Keratinocyte (primary cell): ENCODE measurements at regions not wholly inside any gene's neighbourhood (a gene's known extent, or its start where the extent isn't known, plus 50 kb on each side); places are given as distances from the start of the nearest gene placed in this dataset.

Experiments
- DNase-seq: peaks from one replicate; pipeline ENCODE4 v3.0.0-alpha.2; 2011; ENCODE audit warnings: low read depth, missing footprints, low spot score
- FAIRE-seq: peaks from 2 replicates; lab custom pipeline; 2011; peaks lifted over from hg19 to GRCh38; lab: Jason Lieb, UNC
- H2AFZ ChIP-seq: 2 replicates; pipeline ENCODE4 v1.6.0; 2012; ENCODE audit warnings: low read length, control low read depth, inconsistent platforms; ENCODE audit not compliant: control insufficient read depth
- H3K27ac ChIP-seq: 2 replicates; pipeline ENCODE4 v1.5.1; 2011; ENCODE audit warnings: low read length; ENCODE audit not compliant: control insufficient read depth, insufficient read depth
- H3K27me3 ChIP-seq: 3 replicates; pipeline ENCODE4 v1.6.0; 2011; ENCODE audit warnings: low read length; ENCODE audit not compliant: control insufficient read depth, insufficient read depth; ENCODE audit errors: extremely low read depth
- H3K36me3 ChIP-seq, 2 experiments: 2 replicates in 1 of 2; 3 replicates in 1 of 2; pipeline ENCODE4 v1.5.1; 2011; ENCODE audit warnings: low read length in 2 of 2, mild to moderate bottlenecking in 1 of 2; ENCODE audit not compliant: control insufficient read depth in 2 of 2, insufficient read depth in 2 of 2; ENCODE audit errors: extremely low read depth in 1 of 2
- H3K4me1 ChIP-seq: 3 replicates; pipeline ENCODE4 v1.5.1; 2011; ENCODE audit warnings: low read length; ENCODE audit not compliant: control insufficient read depth, insufficient read depth; ENCODE audit errors: extremely low read depth
- H3K4me2 ChIP-seq: 3 replicates; pipeline ENCODE4 v1.6.0; 2011; ENCODE audit warnings: low read depth, low read length; ENCODE audit not compliant: control insufficient read depth, insufficient read depth; ENCODE audit errors: extremely low read depth
- H3K4me3 ChIP-seq, 3 experiments: fragments of 200-600 bp in 1 of 3; sonication (generic) in 1 of 3; 2 replicates in 2 of 3; 3 replicates in 1 of 3; pipeline ENCODE4 v1.5.1; 2011 to 2016; ENCODE audit warnings: low read length in 3 of 3, mild to moderate bottlenecking in 3 of 3, control low read depth in 2 of 3, inconsistent platforms in 1 of 3, low read depth in 1 of 3, mixed read lengths in 1 of 3, mixed run types in 1 of 3, moderate library complexity in 1 of 3; ENCODE audit not compliant: control insufficient read depth in 2 of 3, insufficient read depth in 2 of 3; ENCODE audit errors: extremely low read depth in 1 of 3
- H3K79me2 ChIP-seq: 2 replicates; pipeline ENCODE4 v1.6.0; 2012; ENCODE audit warnings: low read length; ENCODE audit not compliant: control insufficient read depth, insufficient read depth
- H3K9ac ChIP-seq: 3 replicates; pipeline ENCODE4 v1.6.0; 2011; ENCODE audit warnings: low read length; ENCODE audit not compliant: control insufficient read depth, insufficient read depth; ENCODE audit errors: extremely low read depth
- H3K9me1 ChIP-seq: 3 replicates; pipeline ENCODE4 v1.6.0; 2011; ENCODE audit warnings: low read length; ENCODE audit not compliant: control insufficient read depth, insufficient read depth; ENCODE audit errors: extremely low read depth
- H3K9me3 ChIP-seq: 2 replicates; pipeline ENCODE4 v1.5.1; 2012; ENCODE audit warnings: low read depth, low read length; ENCODE audit not compliant: control insufficient read depth
- H4K20me1 ChIP-seq: 3 replicates; pipeline ENCODE4 v1.6.0; 2011; ENCODE audit warnings: low read length; ENCODE audit not compliant: control insufficient read depth, insufficient read depth; ENCODE audit errors: extremely low read depth
- EZH2 ChIP-seq: IDR thresholded peaks from one replicate; pipeline ENCODE4 v1.6.1; 2012; ENCODE audit warnings: inconsistent platforms, mild to moderate bottlenecking, low read length, moderate library complexity
- dilution Hi-C: fragments of 300-500 bp; cut with MboI; formaldehyde crosslinking; loops from one replicate; pipeline ENCODE4 v1.7.0; 2020; ENCODE audit warnings: low sequenced_read_pairs; ENCODE audit not compliant: extremely low pct_ligation_motif_present
- TF ChIP-seq, protein P1 (sequence below), 3 experiments: IDR thresholded peaks in 1 of 3; conservative IDR thresholded peaks in 1 of 3; optimal IDR thresholded peaks in 1 of 3; 2 replicates in 2 of 3; 3 replicates in 1 of 3; pipeline versions ENCODE3 to v1.5.1; 2011; ENCODE audit warnings: low read length in 3 of 3, mild to moderate bottlenecking in 3 of 3, moderate library complexity in 2 of 3, control low read depth in 1 of 3, inconsistent platforms in 1 of 3; ENCODE audit not compliant: insufficient read depth in 2 of 3; ENCODE audit errors: extremely low read depth in 1 of 3

DNA sequence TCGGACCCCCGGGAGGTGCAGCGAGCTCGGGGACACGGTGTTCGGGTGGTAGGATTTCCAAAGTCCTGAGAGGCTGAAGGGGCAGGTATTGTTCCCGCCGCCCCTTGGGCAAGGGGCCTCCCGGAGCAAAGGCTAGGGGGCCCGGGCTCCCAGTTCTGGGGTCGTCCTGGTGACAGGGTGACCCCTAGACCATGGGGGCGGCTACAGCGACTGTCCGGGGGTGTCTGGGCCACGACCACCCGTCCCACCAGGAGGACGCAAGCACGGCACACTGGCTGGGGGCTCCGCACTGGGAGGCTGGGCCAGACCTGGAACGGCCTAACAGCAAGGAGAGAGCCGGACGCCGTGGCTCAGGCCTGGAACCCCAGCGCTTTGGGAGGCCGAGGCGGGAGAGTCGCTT is 55.6 kb downstream of the PRR18 start:
- Histone ChIP-seq H3K36me3 (no peaks in the 10 kb centered on the region), H3K9ac (no peak overlapping the region), H3K27ac (no peak overlapping the region), H3K4me2 (no peak overlapping the region), H3K79me2 (no peaks in the 10 kb centered on the region), H3K4me1 (no peaks in the 10 kb centered on the region), H4K20me1 (no peaks in the 10 kb centered on the region), H3K9me1 (no peaks in the 10 kb centered on the region), H3K27me3 (peaks cover 13% of the 10 kb centered on the region), H2AFZ (no peak overlapping the region), H3K4me3 (no peak overlapping the region), H3K9me3 (no peaks in the 10 kb centered on the region)
- no peak for FAIRE-seq
- TF ChIP-seq EZH2 = no peak
- TF ChIP-seq, protein P1, sequence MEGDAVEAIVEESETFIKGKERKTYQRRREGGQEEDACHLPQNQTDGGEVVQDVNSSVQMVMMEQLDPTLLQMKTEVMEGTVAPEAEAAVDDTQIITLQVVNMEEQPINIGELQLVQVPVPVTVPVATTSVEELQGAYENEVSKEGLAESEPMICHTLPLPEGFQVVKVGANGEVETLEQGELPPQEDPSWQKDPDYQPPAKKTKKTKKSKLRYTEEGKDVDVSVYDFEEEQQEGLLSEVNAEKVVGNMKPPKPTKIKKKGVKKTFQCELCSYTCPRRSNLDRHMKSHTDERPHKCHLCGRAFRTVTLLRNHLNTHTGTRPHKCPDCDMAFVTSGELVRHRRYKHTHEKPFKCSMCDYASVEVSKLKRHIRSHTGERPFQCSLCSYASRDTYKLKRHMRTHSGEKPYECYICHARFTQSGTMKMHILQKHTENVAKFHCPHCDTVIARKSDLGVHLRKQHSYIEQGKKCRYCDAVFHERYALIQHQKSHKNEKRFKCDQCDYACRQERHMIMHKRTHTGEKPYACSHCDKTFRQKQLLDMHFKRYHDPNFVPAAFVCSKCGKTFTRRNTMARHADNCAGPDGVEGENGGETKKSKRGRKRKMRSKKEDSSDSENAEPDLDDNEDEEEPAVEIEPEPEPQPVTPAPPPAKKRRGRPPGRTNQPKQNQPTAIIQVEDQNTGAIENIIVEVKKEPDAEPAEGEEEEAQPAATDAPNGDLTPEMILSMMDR (optimal IDR thresholded peaks at IDR 0.05 in 1 of 3, IDR thresholded peaks at IDR 0.05 in 1 of 3, conservative IDR thresholded peaks at IDR 0.05 in 1 of 3; ENCODE audit: extremely low read depth in 1 of 3, insufficient read depth in 2 of 3, low read length in 3 of 3) = no peak
- no peak for DNase-seq
- dilution Hi-C loops = no loop called here

DNA sequence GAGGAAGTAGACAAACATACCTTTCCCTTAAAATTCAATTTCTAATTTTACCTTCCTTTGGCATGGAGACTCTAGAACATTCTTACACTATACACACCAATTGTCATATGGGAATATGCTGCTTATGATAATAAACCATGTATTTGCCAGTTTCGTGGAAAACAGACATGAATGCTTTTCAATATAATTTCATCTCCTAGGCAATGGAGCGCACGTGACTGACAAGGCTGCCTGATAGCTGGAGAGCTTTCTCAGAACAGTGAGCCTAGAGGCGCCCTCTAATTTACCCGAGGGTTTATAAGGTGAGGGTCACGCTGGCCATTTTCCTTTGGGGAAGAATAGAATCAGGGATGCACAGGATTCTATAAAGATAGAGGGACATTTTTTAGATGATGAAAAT is 56.5 kb downstream of the PRR18 start:
- dilution Hi-C loops = no loop called here
- no peak for DNase-seq
- Histone ChIP-seq H3K9ac (no peak overlapping the region), H3K4me1 (no peaks in the 10 kb centered on the region), H3K4me2 (no peak overlapping the region), H3K9me1 (no peaks in the 10 kb centered on the region), H3K27ac (no peak overlapping the region), H4K20me1 (no peaks in the 10 kb centered on the region), H2AFZ (no peak overlapping the region), H3K36me3 (no peaks in the 10 kb centered on the region), H3K79me2 (no peaks in the 10 kb centered on the region), H3K9me3 (no peaks in the 10 kb centered on the region), H3K4me3 (no peak overlapping the region), H3K27me3 (peaks cover 13% of the 10 kb centered on the region)
- no peak for TF ChIP-seq EZH2
- TF ChIP-seq, protein P1 (optimal IDR thresholded peaks at IDR 0.05 in 1 of 3, IDR thresholded peaks at IDR 0.05 in 1 of 3, conservative IDR thresholded peaks at IDR 0.05 in 1 of 3; ENCODE audit: extremely low read depth in 1 of 3, insufficient read depth in 2 of 3, low read length in 3 of 3) = no peak
- no peak for FAIRE-seq
